ENCODE measurements at regions not wholly inside any gene's neighbourhood (a gene's known extent, or its start where the extent isn't known, plus 50 kb on each side); places are given as distances from the start of the nearest gene placed in this dataset. TPM values are rescaled to one million over a fixed set of nuclear protein-coding genes. Genes with fewer than 3 reads are reported as not detected.

DNA sequence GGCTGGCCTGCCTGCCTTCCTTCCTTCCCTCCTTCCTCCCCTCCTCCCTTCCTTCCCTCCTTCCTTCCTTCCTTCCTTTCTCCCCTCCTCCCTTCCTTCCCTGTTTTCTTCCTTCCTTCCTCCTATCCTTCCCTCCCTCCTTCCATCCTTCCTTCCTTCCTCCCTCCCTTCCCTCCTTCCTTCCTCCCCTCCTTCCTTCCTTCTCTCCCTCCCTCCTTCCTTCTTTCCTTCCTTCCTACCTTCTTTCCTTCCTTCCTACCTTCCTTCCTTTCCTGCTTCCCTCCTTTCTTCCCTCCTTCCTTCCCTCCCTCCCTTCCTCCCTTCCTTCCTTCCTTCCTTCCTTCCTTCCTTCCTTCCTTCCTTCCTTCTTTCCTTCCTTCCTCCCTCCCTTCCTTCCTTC, 70.1 kb upstream of the PTGFR start:
- no peak for DNase-seq (ENCODE audit: low spot score)

GRCh38 chr1:78424720-78425119, 66.1 kb upstream of the PTGFR start:
- DNase-seq (ENCODE audit: low spot score): no peak

GRCh38 chr1:78426408-78426807, 64.4 kb upstream of the PTGFR start:
- no peak for DNase-seq (ENCODE audit: low spot score)

DNA sequence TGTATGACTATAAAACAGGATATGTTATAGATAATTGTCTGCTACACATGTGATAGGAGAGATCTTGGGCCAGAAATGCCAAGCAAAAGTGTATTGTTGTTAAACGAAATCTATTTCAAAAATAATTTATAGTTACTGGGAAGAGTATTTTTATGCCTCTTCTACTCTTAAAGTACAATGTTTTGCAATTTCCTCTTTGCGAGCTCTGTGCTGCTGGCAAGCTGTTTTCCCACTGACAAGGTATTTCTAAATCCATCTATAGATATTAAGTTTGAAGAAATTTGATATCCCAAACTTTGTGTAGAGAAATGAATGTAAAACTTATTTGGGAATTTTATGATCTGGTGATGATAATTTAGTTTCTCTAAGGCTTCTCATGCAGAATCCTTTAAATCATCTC, 63.3 kb upstream of the PTGFR start:
- DNase-seq (ENCODE audit: low spot score): no peak

- DNase-seq (ENCODE audit: low spot score): no peak
Observed at GRCh38 chr1:78432016-78432415, 58.8 kb upstream of the PTGFR start.

DNA sequence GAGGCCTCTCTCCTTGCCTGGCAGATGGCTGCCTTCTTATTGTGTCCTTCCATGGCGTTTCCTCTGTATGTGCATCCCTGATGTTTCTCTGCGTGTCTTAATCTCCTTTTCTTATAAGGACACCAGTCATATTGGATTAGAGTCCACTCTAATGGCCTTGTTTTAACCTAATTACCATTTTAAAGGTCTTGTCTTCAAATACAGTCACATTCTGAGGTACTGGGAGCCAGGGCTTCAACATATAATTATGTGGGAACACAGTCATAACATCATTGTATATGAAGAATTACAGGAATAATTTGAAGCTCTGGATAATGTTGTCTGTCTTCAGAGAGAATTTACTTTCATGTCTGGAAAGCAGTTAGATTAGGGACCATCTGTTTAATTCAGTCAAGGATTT, 56.4 kb upstream of the PTGFR start:
- DNase-seq (ENCODE audit: low spot score): no peak

DNA sequence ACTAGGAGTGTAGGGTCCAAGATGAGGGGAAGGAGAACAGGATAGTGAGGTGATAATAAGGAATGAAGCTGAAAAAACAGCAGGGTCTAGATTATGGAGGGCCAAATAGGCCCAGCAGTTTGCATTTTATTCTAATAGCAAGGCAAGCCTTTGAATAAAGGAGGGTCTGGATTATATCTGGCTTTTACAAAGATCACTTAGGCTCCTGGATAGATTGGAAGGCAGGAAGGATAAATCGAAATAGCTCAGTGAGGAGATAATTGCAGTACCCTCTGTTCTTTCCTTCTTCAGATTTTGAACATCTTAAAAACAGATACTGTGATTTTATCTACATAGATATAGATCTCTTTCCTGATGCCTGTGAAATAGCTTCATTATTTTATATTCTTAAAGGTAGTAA, 53.8 kb upstream of the PTGFR start:
- no peak for DNase-seq (ENCODE audit: low spot score)

DNA sequence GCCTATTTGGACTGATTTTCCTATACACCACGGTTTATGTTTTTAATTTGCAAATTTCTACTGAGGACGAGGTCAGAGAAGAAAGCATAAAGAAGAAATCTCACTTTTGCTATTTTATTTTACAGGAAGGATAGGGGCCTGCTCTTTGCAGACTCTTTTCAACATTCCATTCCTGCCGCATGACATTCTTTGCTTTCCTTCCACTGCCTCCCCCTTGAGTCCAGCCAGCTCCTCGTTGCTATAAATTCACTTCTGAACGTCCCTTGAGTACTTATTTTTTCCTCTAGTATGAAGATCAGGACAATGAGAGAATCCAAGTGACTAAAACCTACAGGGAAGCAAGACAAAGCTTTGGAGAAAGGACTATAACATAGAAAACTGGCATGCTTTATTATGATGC, 53.4 kb upstream of the PTGFR start:
- no peak for DNase-seq (ENCODE audit: low spot score)

GRCh38 chr1:78437941-78438340, 52.8 kb upstream of the PTGFR start:
- DNase-seq (ENCODE audit: low spot score): no peak

DNA sequence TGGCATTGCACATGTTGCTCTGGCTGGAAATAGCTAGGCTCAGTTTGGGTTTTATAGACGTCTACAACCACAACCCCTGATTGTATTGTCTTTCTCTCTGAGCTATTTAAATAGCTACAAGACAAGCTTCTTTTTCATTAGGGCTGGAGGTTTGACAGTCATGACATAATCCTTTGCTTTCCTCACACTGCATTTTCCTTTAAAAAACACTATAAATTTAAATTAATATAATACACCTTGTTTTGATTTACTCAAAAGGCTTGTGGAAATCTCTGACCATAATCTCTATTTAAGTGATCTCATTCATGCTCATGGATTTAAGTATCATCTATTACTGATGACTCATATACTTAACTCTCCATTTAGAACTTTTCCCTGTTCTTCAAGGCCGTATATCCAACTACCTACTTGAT, 50.4 kb upstream of the PTGFR start:
- no peak for DNase-seq (ENCODE audit: low spot score)

Small RNAs in the stretch of these regions (small RNA-seq; reads per million reads assigned to genes)
- gene AC096531.1: not detected
- 5.1 reads per million, percentile 83 among the genes with 10 or more reads in this experiment for gene RNA5SP23
